Lung (tissue), 11 donors: ENCODE measurements at regions not wholly inside any gene's neighbourhood (a gene's known extent, or its start where the extent isn't known, plus 50 kb on each side); places are given as distances from the start of the nearest gene placed in this dataset.
"Not testable (repeated sequence)": the region's sequence is repeated elsewhere in the genome, so short reads cannot be mapped to it uniquely, and the experiment has no call there.

Experiments
- ATAC-seq: fragments of 200-7000 bp; cut with Tn5 transposase; one replicate; pipeline ENCODE4 v1.9.1; 2020; ENCODE audit warnings: moderate number of reproducible peaks; ENCODE audit not compliant: insufficient read depth, low FRiP score
- DNase-seq, 3 donors: peaks; one replicate each; pipeline ENCODE4 v3.0.0-alpha.2; 2013 to 2017
- H3K27ac ChIP-seq, 2 donors: one replicate each; pipeline ENCODE4 v1.5.1; 2013; ENCODE audit warnings: mild to moderate bottlenecking in 2 of 2, moderate library complexity in 2 of 2, control low read depth in 1 of 2, inconsistent platforms in 1 of 2, low read depth in 1 of 2, low read length in 1 of 2
- H3K27me3 ChIP-seq, 3 donors: one replicate each; pipeline ENCODE4 v1.5.1; 2013; ENCODE audit warnings: low read length in 2 of 3; ENCODE audit not compliant: control insufficient read depth in 3 of 3, insufficient read depth in 3 of 3
- H3K36me3 ChIP-seq, 4 donors: one replicate each; pipeline ENCODE4 v1.5.1; 2013; ENCODE audit warnings: low read length in 4 of 4, mild to moderate bottlenecking in 1 of 4, moderate library complexity in 1 of 4; ENCODE audit not compliant: control insufficient read depth in 4 of 4, insufficient read depth in 4 of 4
- H3K4me1 ChIP-seq, 5 donors: one replicate each; pipeline ENCODE4 v1.5.1; 2013; ENCODE audit warnings: low read length in 5 of 5, mild to moderate bottlenecking in 2 of 5, moderate library complexity in 1 of 5; ENCODE audit not compliant: control insufficient read depth in 5 of 5, insufficient read depth in 5 of 5
- H3K4me3 ChIP-seq: one replicate; pipeline ENCODE4 v1.5.1; 2013; ENCODE audit warnings: mild to moderate bottlenecking, control low read depth, moderate library complexity
- H3K9ac ChIP-seq, 2 donors: one replicate each; pipeline ENCODE4 v1.5.1; 2013; ENCODE audit warnings: low read length in 2 of 2, control low read depth in 1 of 2; ENCODE audit not compliant: insufficient read depth in 1 of 2
- H3K9me3 ChIP-seq, 4 donors: one replicate each; pipeline ENCODE4 v1.5.1; 2013; ENCODE audit warnings: low read length in 3 of 4, mild to moderate bottlenecking in 1 of 4, moderate library complexity in 1 of 4; ENCODE audit not compliant: control insufficient read depth in 4 of 4, insufficient read depth in 3 of 4
- WGBS, 2 donors: extraction: QIAGEN DNeasy Blood & Tissue Kit; methylation state at CpG; one replicate each; pipeline ENCODE4 v1.1.7; 2013; 5-methylcytosine and 5-hydroxymethylcytosine counted together
- TF ChIP-seq, protein P1 (sequence below): IDR thresholded peaks from 2 replicates; pipeline ENCODE4 v1.5.1; 2012; ENCODE audit warnings: mild to moderate bottlenecking; ENCODE audit errors: control extremely low read depth, extremely low read depth
- donor health status: control.
- donor health status: control.
- donor health status: Bipolar disorder and iron deficiency.
- donor health status: healthy.
- donor health status: DM: yes; HTN: yes; CAD: no.

DNA sequence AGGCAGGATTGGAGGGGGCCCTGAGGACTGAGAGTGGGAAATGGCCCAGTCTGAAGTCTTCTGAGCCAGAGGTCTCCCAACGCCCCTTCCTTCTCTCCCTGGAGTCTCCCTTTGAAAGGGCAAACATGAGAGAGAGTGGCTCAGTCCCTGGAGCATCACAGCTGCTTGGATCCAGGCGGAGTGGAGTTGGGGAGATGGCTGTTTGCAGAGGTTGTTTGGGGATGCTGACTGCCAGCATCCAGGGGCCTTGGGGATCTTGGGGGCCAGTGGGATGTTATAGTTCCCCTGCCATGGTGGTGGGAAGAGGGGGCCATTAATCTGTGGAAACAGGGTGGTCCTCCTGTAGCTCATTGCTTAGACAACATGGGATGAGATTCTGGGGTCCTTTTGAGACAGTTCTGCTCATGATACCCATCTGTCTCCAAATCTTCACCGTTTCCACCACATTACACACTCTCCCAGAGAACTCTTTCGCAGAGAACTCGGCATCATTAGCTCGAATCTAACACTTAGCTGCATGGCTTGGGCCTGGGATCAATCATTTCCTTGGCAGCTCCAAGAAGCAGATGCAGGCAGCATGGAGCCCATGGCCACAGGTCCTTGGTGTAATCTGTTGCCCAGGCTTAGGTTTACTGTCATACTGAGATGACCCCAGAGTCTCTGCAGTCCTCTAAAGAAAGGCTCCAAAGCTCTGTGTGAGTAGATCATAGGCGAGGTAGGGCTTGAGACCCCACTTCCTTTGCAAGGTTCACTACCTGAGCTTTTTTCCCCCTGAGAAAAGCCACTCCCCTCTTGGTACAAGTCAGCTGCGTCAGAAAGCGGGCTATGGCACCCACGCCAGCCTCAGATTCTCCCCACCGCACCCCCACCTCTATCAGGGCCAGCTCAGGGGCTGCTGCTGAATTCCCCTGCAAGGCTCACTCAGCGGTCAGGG, 54.4 kb upstream of the SH3PXD2B start:
- no peak for ATAC-seq
- H3K27me3 ChIP-seq: no peaks in the 10 kb centered on the region
- H3K4me3 ChIP-seq: no peak overlapping the region
- H3K27ac ChIP-seq: peak overlapping the region in 1 of 2 donors; percentile 14
- no peak for DNase-seq
- H3K9ac ChIP-seq: no peak overlapping the region
- TF ChIP-seq, protein P1, sequence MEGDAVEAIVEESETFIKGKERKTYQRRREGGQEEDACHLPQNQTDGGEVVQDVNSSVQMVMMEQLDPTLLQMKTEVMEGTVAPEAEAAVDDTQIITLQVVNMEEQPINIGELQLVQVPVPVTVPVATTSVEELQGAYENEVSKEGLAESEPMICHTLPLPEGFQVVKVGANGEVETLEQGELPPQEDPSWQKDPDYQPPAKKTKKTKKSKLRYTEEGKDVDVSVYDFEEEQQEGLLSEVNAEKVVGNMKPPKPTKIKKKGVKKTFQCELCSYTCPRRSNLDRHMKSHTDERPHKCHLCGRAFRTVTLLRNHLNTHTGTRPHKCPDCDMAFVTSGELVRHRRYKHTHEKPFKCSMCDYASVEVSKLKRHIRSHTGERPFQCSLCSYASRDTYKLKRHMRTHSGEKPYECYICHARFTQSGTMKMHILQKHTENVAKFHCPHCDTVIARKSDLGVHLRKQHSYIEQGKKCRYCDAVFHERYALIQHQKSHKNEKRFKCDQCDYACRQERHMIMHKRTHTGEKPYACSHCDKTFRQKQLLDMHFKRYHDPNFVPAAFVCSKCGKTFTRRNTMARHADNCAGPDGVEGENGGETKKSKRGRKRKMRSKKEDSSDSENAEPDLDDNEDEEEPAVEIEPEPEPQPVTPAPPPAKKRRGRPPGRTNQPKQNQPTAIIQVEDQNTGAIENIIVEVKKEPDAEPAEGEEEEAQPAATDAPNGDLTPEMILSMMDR: no peak
- peaks cover 0 to 4% (median 3%) of the 10 kb centered on the region in 4 donors for H3K9me3 ChIP-seq
- peaks cover 0 to 4% (median 0%) of the 10 kb centered on the region in 5 donors for H3K4me1 ChIP-seq
- no peaks in the 10 kb centered on the region for H3K36me3 ChIP-seq
- 86 to 87% methylated on average over 12 of the region's 12 CpGs for WGBS, 2 donors

DNA sequence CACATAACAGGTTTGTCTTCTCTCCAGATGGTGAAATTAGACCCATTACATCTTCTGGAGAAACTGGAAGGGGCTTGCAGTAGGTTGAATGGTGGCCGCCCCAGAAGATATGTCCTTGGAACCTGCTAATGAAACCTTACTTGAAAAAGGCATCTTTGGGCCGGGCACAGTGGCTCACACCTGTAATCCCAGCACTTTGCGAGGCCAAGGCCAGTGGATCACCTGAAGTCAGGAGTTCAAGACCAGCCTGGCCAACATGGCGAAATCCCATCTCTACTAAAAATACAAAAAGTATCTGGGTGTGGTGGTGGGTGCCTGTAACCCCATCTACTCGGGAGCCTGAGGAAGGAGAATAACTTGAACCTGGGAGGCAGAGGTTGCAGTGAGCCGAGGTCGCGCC, 53.2 kb upstream of the SH3PXD2B start:
- H3K36me3 ChIP-seq, H3K4me3 ChIP-seq, H3K9me3 ChIP-seq, ATAC-seq, H3K9ac ChIP-seq, DNase-seq, H3K27ac ChIP-seq, H3K27me3 ChIP-seq, H3K4me1 ChIP-seq: not testable (repeated sequence)
- WGBS, 2 donors: 85 to 96% methylated on average over 8 of the region's 8 CpGs

DNA sequence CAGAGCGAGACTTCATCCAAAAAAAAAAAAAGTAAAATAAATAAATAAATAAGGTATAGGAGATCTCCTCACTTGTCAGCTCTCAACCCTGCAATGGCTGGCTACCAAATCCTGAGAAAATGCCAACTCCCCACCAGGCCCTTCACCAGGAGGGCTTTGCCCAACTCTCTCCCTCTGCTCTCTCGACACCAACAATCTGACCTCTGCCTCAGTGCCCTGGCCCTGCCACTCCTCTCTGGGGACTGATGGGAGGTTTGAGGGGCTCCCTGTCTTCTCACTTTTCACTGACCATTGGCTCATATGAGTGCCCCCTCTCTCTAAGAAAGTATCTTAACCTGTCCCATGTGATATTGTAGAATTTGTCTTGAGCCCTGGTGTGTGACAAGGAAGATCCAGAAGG, 52.6 kb upstream of the SH3PXD2B start:
- Histone ChIP-seq H3K4me3 (no peak overlapping the region), H3K27ac (no peak overlapping the region), H3K27me3 (no peaks in the 10 kb centered on the region), H3K9ac (no peak overlapping the region), H3K36me3 (no peaks in the 10 kb centered on the region), H3K9me3 (peaks cover 0 to 4% (median 0%) of the 10 kb centered on the region in 4 donors), H3K4me1 (peaks cover 0 to 4% (median 0%) of the 10 kb centered on the region in 5 donors)
- 94 to 97% methylated on average over 2 of the region's 2 CpGs for WGBS, 2 donors
- peak in 1 of 3 donors; percentile 6 for DNase-seq
- TF ChIP-seq, protein P1: no peak
- ATAC-seq: no peak

DNA sequence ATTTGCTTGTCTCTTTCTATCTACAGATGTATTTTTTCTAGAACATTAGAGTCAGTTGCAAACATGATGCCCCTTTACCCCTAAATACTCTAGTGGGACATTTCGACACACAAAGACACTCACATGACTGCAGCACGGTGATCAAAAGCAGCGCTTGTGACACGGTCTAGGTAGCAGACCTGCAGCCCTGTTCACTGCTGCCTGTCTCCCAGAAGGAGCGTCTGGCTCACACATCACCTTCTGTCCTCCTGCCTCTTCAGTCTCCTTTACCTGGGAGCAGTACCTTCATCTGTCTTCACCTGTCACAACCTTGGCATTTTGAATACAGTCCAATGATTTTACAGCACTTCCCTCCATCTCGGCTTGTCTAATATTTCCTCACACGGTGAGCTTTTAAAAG, 51.9 kb upstream of the SH3PXD2B start:
- H3K27ac ChIP-seq: no peak overlapping the region
- TF ChIP-seq, protein P1: no peak
- no peaks in the 10 kb centered on the region for H3K9me3 ChIP-seq
- DNase-seq: peak in 2 of 3 donors; percentile 12 to 26
- no peak for ATAC-seq
- H3K27me3 ChIP-seq: no peaks in the 10 kb centered on the region
- H3K4me1 ChIP-seq: peaks cover 0 to 4% (median 0%) of the 10 kb centered on the region in 5 donors
- WGBS, 2 donors: 66 to 79% methylated on average over 7 of the region's 7 CpGs
- peak overlapping the region in 1 of 2 donors; percentile 19 for H3K9ac ChIP-seq
- H3K4me3 ChIP-seq: no peak overlapping the region
- no peaks in the 10 kb centered on the region for H3K36me3 ChIP-seq
